ENCODE measurements at regions not wholly inside any gene's neighbourhood (a gene's known extent, or its start where the extent isn't known, plus 50 kb on each side); places are given as distances from the start of the nearest gene placed in this dataset.
"Not testable (repeated sequence)": the region's sequence is repeated elsewhere in the genome, so short reads cannot be mapped to it uniquely, and the experiment has no call there.

GRCh38 chr1:203410182-203410900 lies 59.4 kb upstream of the FMOD start:
- Histone ChIP-seq H2BK12ac (ENCODE audit: insufficient read length, low read depth, low read length) (no peak overlapping the region), H3K79me2 (ENCODE audit: insufficient read depth, low read length) (no peaks in the 10 kb centered on the region), H4K5ac (ENCODE audit: insufficient read length, low read depth, low read length) (no peak overlapping the region), H3K4me2 (ENCODE audit: insufficient read depth, insufficient read length, low read length) (no peak overlapping the region), H2BK120ac (ENCODE audit: low read depth, low read length, poor library complexity, severe bottlenecking) (no peak overlapping the region), H3K9ac (ENCODE audit: extremely low read depth, insufficient read length, low read length) (no peak overlapping the region), H3K56ac (ENCODE audit: insufficient read length, low read depth, low read length) (no peak overlapping the region), H3K4me1 (ENCODE audit: insufficient read depth, low read length) (no peaks in the 10 kb centered on the region), H3K23ac (ENCODE audit: insufficient read length, low read depth, low read length) (no peak overlapping the region), H3K27me3 (ENCODE audit: insufficient read depth, low read length) (no peaks in the 10 kb centered on the region), H3K79me1 (ENCODE audit: insufficient read depth, low read depth, low read length, poor library complexity, severe bottlenecking) (no peaks in the 10 kb centered on the region), H3K9me3 (ENCODE audit: control insufficient read depth, low read depth, low read length) (no peaks in the 10 kb centered on the region), H4K20me1 (ENCODE audit: control insufficient read depth, insufficient read depth, insufficient read length) (no peaks in the 10 kb centered on the region), H3T11ph (ENCODE audit: low read length) (no peak overlapping the region), H3K4ac (ENCODE audit: low read depth, low read length) (no peak overlapping the region), H2BK15ac (ENCODE audit: low read depth, low read length) (no peak overlapping the region), H4K91ac (ENCODE audit: insufficient read length, low read depth, low read length) (no peak overlapping the region), H3K27ac (ENCODE audit: insufficient read length, low read depth, low read length) (no peak overlapping the region), H3K14ac (ENCODE audit: insufficient read depth, low read length) (no peak overlapping the region), H4K8ac (replicated peaks; ENCODE audit: insufficient read length, low read depth, low read length) (no peak overlapping the region), H2BK5ac (ENCODE audit: insufficient read length, low read length) (no peak overlapping the region), H2AFZ (ENCODE audit: low read length) (no peak overlapping the region), H3K23me2 (ENCODE audit: insufficient read length, low read depth, low read length, poor library complexity, severe bottlenecking) (no peaks in the 10 kb centered on the region), H3K18ac (ENCODE audit: insufficient read length, low read depth, low read length) (no peak overlapping the region), H2BK20ac (ENCODE audit: low read depth, low read length, poor library complexity, severe bottlenecking) (no peak overlapping the region), H2AK5ac (ENCODE audit: insufficient read length, low read length) (no peak overlapping the region)
- Mint-ChIP-seq H3K9me3 (peaks cover 28 to 34% of the 10 kb centered on the region in 2 experiments), H3K4me1 (no peaks in the 10 kb centered on the region), H3K27me3 (ENCODE audit: low read depth) (peaks cover 22% of the 10 kb centered on the region), H3K27ac (no peak overlapping the region), H3K36me3 (ENCODE audit: insufficient read depth in 1 of 3, low read depth in 3 of 3) (peaks cover 6 to 10% (median 8%) of the 10 kb centered on the region in 3 experiments; a peak in 6 of 7 replicates), H3K4me3 (no peak overlapping the region)
- no CpG with 5 or more reads among the region's 7 CpGs for WGBS (ENCODE audit: extremely low coverage, insufficient read length, low lambda C conversion rate)
- no peak for TF ChIP-seq CTCF (conservative IDR thresholded peaks at IDR 0.05)
- DNase-seq: no peak

- peaks cover 6 to 10% (median 8%) of the 10 kb centered on the region in 3 experiments; a peak in 6 of 7 replicates for H3K36me3 Mint-ChIP-seq (ENCODE audit: insufficient read depth in 1 of 3, low read depth in 3 of 3)
- not testable (repeated sequence) for H3K18ac ChIP-seq (ENCODE audit: insufficient read length, low read depth, low read length); H3K4me2 ChIP-seq (ENCODE audit: insufficient read depth, insufficient read length, low read length); H3K9me3 ChIP-seq (ENCODE audit: control insufficient read depth, low read depth, low read length); H3K79me1 ChIP-seq (ENCODE audit: insufficient read depth, low read depth, low read length, poor library complexity, severe bottlenecking); H3K23me2 ChIP-seq (ENCODE audit: insufficient read length, low read depth, low read length, poor library complexity, severe bottlenecking); H3K4me1 Mint-ChIP-seq; H3K14ac ChIP-seq (ENCODE audit: insufficient read depth, low read length); H4K20me1 ChIP-seq (ENCODE audit: control insufficient read depth, insufficient read depth, insufficient read length); H3K23ac ChIP-seq (ENCODE audit: insufficient read length, low read depth, low read length); H2BK12ac ChIP-seq (ENCODE audit: insufficient read length, low read depth, low read length); H2BK5ac ChIP-seq (ENCODE audit: insufficient read length, low read length); H4K91ac ChIP-seq (ENCODE audit: insufficient read length, low read depth, low read length); H3K27ac Mint-ChIP-seq; H4K8ac ChIP-seq (replicated peaks; ENCODE audit: insufficient read length, low read depth, low read length); H2AK5ac ChIP-seq (ENCODE audit: insufficient read length, low read length); H2BK20ac ChIP-seq (ENCODE audit: low read depth, low read length, poor library complexity, severe bottlenecking); H3K27ac ChIP-seq (ENCODE audit: insufficient read length, low read depth, low read length); H3T11ph ChIP-seq (ENCODE audit: low read length); DNase-seq; H3K4me1 ChIP-seq (ENCODE audit: insufficient read depth, low read length); H2AFZ ChIP-seq (ENCODE audit: low read length); H3K4ac ChIP-seq (ENCODE audit: low read depth, low read length); H3K9ac ChIP-seq (ENCODE audit: extremely low read depth, insufficient read length, low read length); H2BK15ac ChIP-seq (ENCODE audit: low read depth, low read length); H2BK120ac ChIP-seq (ENCODE audit: low read depth, low read length, poor library complexity, severe bottlenecking); H3K56ac ChIP-seq (ENCODE audit: insufficient read length, low read depth, low read length); H4K5ac ChIP-seq (ENCODE audit: insufficient read length, low read depth, low read length); H3K27me3 ChIP-seq (ENCODE audit: insufficient read depth, low read length); H3K79me2 ChIP-seq (ENCODE audit: insufficient read depth, low read length); H3K4me3 Mint-ChIP-seq
- no CpG with 5 or more reads among the region's 9 CpGs for WGBS (ENCODE audit: extremely low coverage, insufficient read length, low lambda C conversion rate)
- peaks cover 29% of the 10 kb centered on the region for H3K27me3 Mint-ChIP-seq (ENCODE audit: low read depth)
- peaks cover 31 to 34% of the 10 kb centered on the region in 2 experiments for H3K9me3 Mint-ChIP-seq
Measured at GRCh38 chr1:203411431-203411830, 60.5 kb upstream of the FMOD start.

Measured in H9 (cell line).